ENCODE measurements at regions not wholly inside any gene's neighbourhood (a gene's known extent, or its start where the extent isn't known, plus 50 kb on each side); places are given as distances from the start of the nearest gene placed in this dataset.
A peak's percentile ranks its signal among the peaks of the same experiment; 100 is the strongest.

DNA sequence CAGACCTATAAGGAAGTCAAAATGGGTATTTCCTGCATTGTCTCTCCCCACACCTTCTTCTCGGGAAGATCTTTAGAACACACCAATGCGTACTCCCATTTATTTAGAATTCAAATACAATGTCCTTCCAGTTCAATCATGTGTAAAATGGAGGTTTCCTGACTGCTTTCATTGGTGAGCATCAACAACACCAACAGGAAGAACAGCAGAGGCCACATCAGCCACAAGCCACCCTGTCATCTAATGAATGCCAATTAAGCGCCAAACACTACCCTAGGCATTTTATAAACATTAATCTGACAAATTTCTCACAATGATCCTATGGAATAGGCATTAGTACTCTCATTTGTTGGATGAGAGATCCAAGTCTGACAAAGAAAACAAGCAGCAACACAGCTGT is 68.4 kb upstream of the SMLR1 start:
- ChIA-PET POLR2A (ENCODE audit: unreplicated experiment) (interaction anchor here (0.6 kb wide), 1 partner anchor 644 kb away, joined by 5 read pairs; no protein-coding TSS in a partner anchor), CTCF (no interaction called here)
- H3K9me2 ChIP-seq (ENCODE audit: insufficient read depth): no peaks in the 10 kb centered on the region
- no peak overlapping the region for H2AFZ ChIP-seq
- no peaks in the 10 kb centered on the region for H3K4me1 ChIP-seq (replicated peaks; ENCODE audit: insufficient read depth)
- no peaks in the 10 kb centered on the region for H3K79me2 ChIP-seq (ENCODE audit: low read depth)
- no peak for TF ChIP-seq EZH2 (IDR thresholded peaks at IDR 0.05; ENCODE audit: low read depth)
- TF ChIP-seq, protein P1, sequence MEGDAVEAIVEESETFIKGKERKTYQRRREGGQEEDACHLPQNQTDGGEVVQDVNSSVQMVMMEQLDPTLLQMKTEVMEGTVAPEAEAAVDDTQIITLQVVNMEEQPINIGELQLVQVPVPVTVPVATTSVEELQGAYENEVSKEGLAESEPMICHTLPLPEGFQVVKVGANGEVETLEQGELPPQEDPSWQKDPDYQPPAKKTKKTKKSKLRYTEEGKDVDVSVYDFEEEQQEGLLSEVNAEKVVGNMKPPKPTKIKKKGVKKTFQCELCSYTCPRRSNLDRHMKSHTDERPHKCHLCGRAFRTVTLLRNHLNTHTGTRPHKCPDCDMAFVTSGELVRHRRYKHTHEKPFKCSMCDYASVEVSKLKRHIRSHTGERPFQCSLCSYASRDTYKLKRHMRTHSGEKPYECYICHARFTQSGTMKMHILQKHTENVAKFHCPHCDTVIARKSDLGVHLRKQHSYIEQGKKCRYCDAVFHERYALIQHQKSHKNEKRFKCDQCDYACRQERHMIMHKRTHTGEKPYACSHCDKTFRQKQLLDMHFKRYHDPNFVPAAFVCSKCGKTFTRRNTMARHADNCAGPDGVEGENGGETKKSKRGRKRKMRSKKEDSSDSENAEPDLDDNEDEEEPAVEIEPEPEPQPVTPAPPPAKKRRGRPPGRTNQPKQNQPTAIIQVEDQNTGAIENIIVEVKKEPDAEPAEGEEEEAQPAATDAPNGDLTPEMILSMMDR (conservative IDR thresholded peaks at IDR 0.05): no peak
- H4K20me1 ChIP-seq (ENCODE audit: insufficient read depth): no peaks in the 10 kb centered on the region
- DNase-seq: no peak
- H3K4me2 ChIP-seq: no peak overlapping the region
- H3K27me3 ChIP-seq (ENCODE audit: insufficient read depth, low read depth): no peaks in the 10 kb centered on the region
- intact Hi-C loops (cut with micrococcal nuclease; ENCODE audit: unreplicated experiment): no loop called here
- no peaks in the 10 kb centered on the region for H3K9me3 ChIP-seq (ENCODE audit: insufficient read depth, low read depth)
- H3K36me3 ChIP-seq (ENCODE audit: low read depth): no peaks in the 10 kb centered on the region
- H3K27ac ChIP-seq: no peak overlapping the region
- H3K4me3 ChIP-seq: no peak overlapping the region
- no peaks in the 10 kb centered on the region for H3F3A ChIP-seq (ENCODE audit: insufficient read depth, low read depth)
- BruUV-seq (replicated peaks): no TSS peak

DNA sequence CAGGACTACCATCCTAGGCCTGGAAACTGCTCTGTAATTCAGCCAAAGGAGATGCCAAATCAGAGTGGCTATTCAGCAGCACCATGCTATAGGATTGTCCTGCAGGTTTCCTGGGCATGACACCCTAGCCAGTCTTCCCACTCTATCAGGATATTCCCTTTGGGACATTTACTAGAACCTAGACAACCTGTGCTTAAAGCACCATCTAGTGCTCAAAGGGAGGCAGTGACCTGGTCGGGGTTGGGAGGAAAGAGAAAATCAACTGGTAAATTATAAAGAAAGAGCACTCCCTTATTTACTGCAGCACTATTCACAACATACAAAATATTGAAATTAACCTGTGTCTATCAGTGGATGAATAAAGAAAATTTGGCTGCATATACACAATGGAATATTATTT is 67.2 kb upstream of the SMLR1 start:
- no TSS peak for BruUV-seq (replicated peaks)
- Histone ChIP-seq H3K79me2 (ENCODE audit: low read depth) (no peaks in the 10 kb centered on the region), H3F3A (ENCODE audit: insufficient read depth, low read depth) (no peaks in the 10 kb centered on the region), H3K4me3 (no peak overlapping the region), H3K36me3 (ENCODE audit: low read depth) (no peaks in the 10 kb centered on the region), H3K4me2 (no peak overlapping the region), H2AFZ (no peak overlapping the region), H3K27me3 (ENCODE audit: insufficient read depth, low read depth) (no peaks in the 10 kb centered on the region), H3K27ac (no peak overlapping the region), H3K9me3 (ENCODE audit: insufficient read depth, low read depth) (no peaks in the 10 kb centered on the region), H3K4me1 (replicated peaks; ENCODE audit: insufficient read depth) (no peaks in the 10 kb centered on the region), H3K9me2 (ENCODE audit: insufficient read depth) (no peaks in the 10 kb centered on the region), H4K20me1 (ENCODE audit: insufficient read depth) (no peaks in the 10 kb centered on the region)
- no peak for TF ChIP-seq EZH2 (IDR thresholded peaks at IDR 0.05; ENCODE audit: low read depth)
- TF ChIP-seq, protein P1 (conservative IDR thresholded peaks at IDR 0.05): peak; percentile 77
- peak in 1 of 2 experiments; percentile 7 for DNase-seq
- POLR2A ChIA-PET (ENCODE audit: unreplicated experiment): no interaction called here
- intact Hi-C loops (cut with micrococcal nuclease; ENCODE audit: unreplicated experiment): loop anchor here (5.0 to 10.0 kb wide), 3 partner anchors 435 to 713 kb away; no protein-coding TSS in a partner anchor
- CTCF ChIA-PET: no interaction called here

GRCh38 chr6:130761286-130761685 is 65.9 kb upstream of the SMLR1 start:
- no peak overlapping the region for H3K4me3 ChIP-seq
- H3K27me3 ChIP-seq (ENCODE audit: insufficient read depth, low read depth): no peaks in the 10 kb centered on the region
- no peaks in the 10 kb centered on the region for H4K20me1 ChIP-seq (ENCODE audit: insufficient read depth)
- H2AFZ ChIP-seq: no peak overlapping the region
- no peaks in the 10 kb centered on the region for H3K36me3 ChIP-seq (ENCODE audit: low read depth)
- POLR2A ChIA-PET (ENCODE audit: unreplicated experiment): no interaction called here
- H3K79me2 ChIP-seq (ENCODE audit: low read depth): no peaks in the 10 kb centered on the region
- no peaks in the 10 kb centered on the region for H3K9me2 ChIP-seq (ENCODE audit: insufficient read depth)
- BruUV-seq (replicated peaks): no TSS peak
- intact Hi-C loops (cut with micrococcal nuclease; ENCODE audit: unreplicated experiment): loop anchor here (5.0 to 10.0 kb wide), 3 partner anchors 436 to 714 kb away; no protein-coding TSS in a partner anchor
- no peaks in the 10 kb centered on the region for H3F3A ChIP-seq (ENCODE audit: insufficient read depth, low read depth)
- H3K4me1 ChIP-seq (replicated peaks; ENCODE audit: insufficient read depth): no peaks in the 10 kb centered on the region
- H3K4me2 ChIP-seq: no peak overlapping the region
- H3K27ac ChIP-seq: no peak overlapping the region
- H3K9me3 ChIP-seq (ENCODE audit: insufficient read depth, low read depth): no peaks in the 10 kb centered on the region
- no peak for DNase-seq
- TF ChIP-seq EZH2 (IDR thresholded peaks at IDR 0.05; ENCODE audit: low read depth): no peak
- TF ChIP-seq, protein P1 (conservative IDR thresholded peaks at IDR 0.05): no peak
- CTCF ChIA-PET: no interaction called here

Data from PC-9 (cell line).